Panc1 (cell line): ENCODE measurements at regions not wholly inside any gene's neighbourhood (a gene's known extent, or its start where the extent isn't known, plus 50 kb on each side); places are given as distances from the start of the nearest gene placed in this dataset.

ENCODE experiments used
- ATAC-seq: fragments of 200-7000 bp; cut with Tn5 transposase; 2 replicates; pipeline ENCODE4 v1.9.1; 2020; ENCODE audit warnings: mild to moderate bottlenecking, moderate library complexity
- BruUV-seq: library from RNA; stranded (reverse); fragments of 400-500 nt; replicated peaks from 2 replicates; lab custom pipeline; 2021; lab: Mats Ljungman, UMichigan
- CTCF ChIA-PET: fragments of 300-600 bp; sonication (Branson Sonifier 250); formaldehyde crosslinking; loops from one replicate; lab custom pipeline; 2022; ENCODE audit warnings: antibody characterized with exemption; lab: Charles Lee
- POLR2A ChIA-PET: fragments of 300-600 bp; sonication (Branson Sonifier 250); formaldehyde crosslinking; loops from one replicate; lab custom pipeline; 2022; ENCODE audit warnings: antibody characterized with exemption; lab: Charles Lee
- DNase-seq: peaks from one replicate; pipeline ENCODE4 v3.0.0-alpha.2; 2010; ENCODE audit warnings: low read depth, low spot score
- H3K27ac ChIP-seq: 2 replicates; pipeline ENCODE4 v1.5.1; 2011; ENCODE audit warnings: mild to moderate bottlenecking, low read length, inconsistent platforms
- H3K27me3 ChIP-seq: fragments of 200-500 bp; sonication (Bioruptor generic); 2 replicates; pipeline ENCODE4 v1.6.0; 2014; ENCODE audit warnings: low read length, inconsistent platforms; ENCODE audit not compliant: control insufficient read depth, insufficient read depth
- H3K36me3 ChIP-seq: fragments of 200-500 bp; sonication (Bioruptor generic); 2 replicates; pipeline ENCODE4 v1.5.1; 2014; ENCODE audit warnings: inconsistent platforms, mild to moderate bottlenecking, low read length, moderate library complexity; ENCODE audit not compliant: control insufficient read depth, insufficient read depth
- H3K4me1 ChIP-seq: 2 replicates; pipeline ENCODE4 v1.5.1; 2011; ENCODE audit warnings: inconsistent platforms, mild to moderate bottlenecking, low read length, moderate library complexity; ENCODE audit not compliant: control insufficient read depth, insufficient read depth
- H3K4me3 ChIP-seq, 2 experiments: 2 replicates each; pipeline ENCODE4 v1.5.1; 2011 to 2012; ENCODE audit warnings: low read depth in 2 of 2, low read length in 2 of 2, mild to moderate bottlenecking in 2 of 2, inconsistent platforms in 1 of 2, moderate library complexity in 1 of 2
- H3K9me3 ChIP-seq: fragments of 200-500 bp; sonication (Bioruptor generic); 2 replicates; pipeline ENCODE4 v1.5.1; 2014; ENCODE audit warnings: low read depth, mild to moderate bottlenecking, inconsistent platforms, low read length, moderate library complexity; ENCODE audit not compliant: control insufficient read depth, insufficient read depth
- POLR2AphosphoS5 ChIP-seq: IDR thresholded peaks from 2 replicates; pipeline ENCODE4 v1.6.1; 2012; ENCODE audit warnings: mild to moderate bottlenecking, low read depth, low read length, moderate library complexity
- SIN3A ChIP-seq: IDR thresholded peaks from 2 replicates; pipeline ENCODE4 v1.6.1; 2012; ENCODE audit warnings: low read depth, mild to moderate bottlenecking, low read length, moderate library complexity, borderline replicate concordance; ENCODE audit not compliant: insufficient read depth
- TCF7L2 ChIP-seq: IDR thresholded peaks from 2 replicates; pipeline ENCODE4 v1.6.1; 2011; ENCODE audit warnings: mild to moderate bottlenecking, low read depth, low read length, inconsistent platforms
- in situ Hi-C: cut with HindIII; loops from 2 replicates; pipeline ENCODE4 v1.10.0; 2016; ENCODE audit warnings: low sequenced_read_pairs, low pct_unique_long_range_greater_than_20kb
- intact Hi-C: fragments of 100-400 bp; cut with micrococcal nuclease; formaldehyde crosslinking; loops from one replicate; pipeline ENCODE4 v1.10.0; 2022; ENCODE audit not compliant: unreplicated experiment
- TF ChIP-seq, protein P1 (sequence below): fragments of 450-650 bp; IDR thresholded peaks from 2 replicates; pipeline ENCODE4 v1.5.1; 2017; ENCODE audit warnings: mild to moderate bottlenecking
- TF ChIP-seq, protein P2 (sequence below), 2 experiments: IDR thresholded peaks; 2 replicates each; pipeline ENCODE4 v1.6.1; 2011 to 2012; ENCODE audit warnings: low read depth in 2 of 2, control low read depth in 1 of 2, low read length in 1 of 2, mild to moderate bottlenecking in 1 of 2, moderate library complexity in 1 of 2; ENCODE audit not compliant: insufficient read depth in 1 of 2

DNA sequence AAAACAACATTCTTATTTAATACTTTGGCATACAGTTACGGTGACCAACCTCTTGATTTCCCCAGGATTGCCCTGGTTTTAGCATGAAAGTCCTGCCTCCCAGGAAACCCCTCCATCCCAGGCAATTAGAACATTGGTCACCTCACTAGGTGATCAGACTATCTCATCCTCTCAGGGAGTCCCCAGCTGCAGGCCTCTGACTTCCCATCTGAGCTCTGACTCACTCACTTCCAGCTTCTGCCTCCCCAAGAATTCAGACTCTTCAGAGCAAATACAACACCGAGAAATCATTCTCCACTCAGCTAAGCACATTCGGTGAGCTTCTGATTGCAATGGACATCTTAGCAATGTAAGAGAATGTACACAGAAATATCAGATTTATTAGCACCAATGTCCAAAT is 92.4 kb upstream of the HES1 start:
- Histone ChIP-seq H3K4me3 (no peak overlapping the region), H3K4me1 (no peaks in the 10 kb centered on the region), H3K27ac (no peak overlapping the region), H3K9me3 (no peaks in the 10 kb centered on the region; the same call in 1 of the 2 replicates), H3K36me3 (no peaks in the 10 kb centered on the region), H3K27me3 (no peaks in the 10 kb centered on the region)
- DNase-seq: no peak
- in situ Hi-C loops: no loop called here
- ChIA-PET CTCF (interaction anchor here (0.9 kb wide), 1 partner anchor 273 kb away, joined by 3 read pairs; no protein-coding TSS in a partner anchor), POLR2A (no interaction called here)
- intact Hi-C loops: no loop called here
- no peak for ATAC-seq
- no TSS peak for BruUV-seq
- TF ChIP-seq, protein P1, sequence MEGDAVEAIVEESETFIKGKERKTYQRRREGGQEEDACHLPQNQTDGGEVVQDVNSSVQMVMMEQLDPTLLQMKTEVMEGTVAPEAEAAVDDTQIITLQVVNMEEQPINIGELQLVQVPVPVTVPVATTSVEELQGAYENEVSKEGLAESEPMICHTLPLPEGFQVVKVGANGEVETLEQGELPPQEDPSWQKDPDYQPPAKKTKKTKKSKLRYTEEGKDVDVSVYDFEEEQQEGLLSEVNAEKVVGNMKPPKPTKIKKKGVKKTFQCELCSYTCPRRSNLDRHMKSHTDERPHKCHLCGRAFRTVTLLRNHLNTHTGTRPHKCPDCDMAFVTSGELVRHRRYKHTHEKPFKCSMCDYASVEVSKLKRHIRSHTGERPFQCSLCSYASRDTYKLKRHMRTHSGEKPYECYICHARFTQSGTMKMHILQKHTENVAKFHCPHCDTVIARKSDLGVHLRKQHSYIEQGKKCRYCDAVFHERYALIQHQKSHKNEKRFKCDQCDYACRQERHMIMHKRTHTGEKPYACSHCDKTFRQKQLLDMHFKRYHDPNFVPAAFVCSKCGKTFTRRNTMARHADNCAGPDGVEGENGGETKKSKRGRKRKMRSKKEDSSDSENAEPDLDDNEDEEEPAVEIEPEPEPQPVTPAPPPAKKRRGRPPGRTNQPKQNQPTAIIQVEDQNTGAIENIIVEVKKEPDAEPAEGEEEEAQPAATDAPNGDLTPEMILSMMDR: no peak
- TF ChIP-seq SIN3A: no peak
- no peak for TF ChIP-seq TCF7L2
- no peak for TF ChIP-seq POLR2AphosphoS5
- TF ChIP-seq, protein P2, sequence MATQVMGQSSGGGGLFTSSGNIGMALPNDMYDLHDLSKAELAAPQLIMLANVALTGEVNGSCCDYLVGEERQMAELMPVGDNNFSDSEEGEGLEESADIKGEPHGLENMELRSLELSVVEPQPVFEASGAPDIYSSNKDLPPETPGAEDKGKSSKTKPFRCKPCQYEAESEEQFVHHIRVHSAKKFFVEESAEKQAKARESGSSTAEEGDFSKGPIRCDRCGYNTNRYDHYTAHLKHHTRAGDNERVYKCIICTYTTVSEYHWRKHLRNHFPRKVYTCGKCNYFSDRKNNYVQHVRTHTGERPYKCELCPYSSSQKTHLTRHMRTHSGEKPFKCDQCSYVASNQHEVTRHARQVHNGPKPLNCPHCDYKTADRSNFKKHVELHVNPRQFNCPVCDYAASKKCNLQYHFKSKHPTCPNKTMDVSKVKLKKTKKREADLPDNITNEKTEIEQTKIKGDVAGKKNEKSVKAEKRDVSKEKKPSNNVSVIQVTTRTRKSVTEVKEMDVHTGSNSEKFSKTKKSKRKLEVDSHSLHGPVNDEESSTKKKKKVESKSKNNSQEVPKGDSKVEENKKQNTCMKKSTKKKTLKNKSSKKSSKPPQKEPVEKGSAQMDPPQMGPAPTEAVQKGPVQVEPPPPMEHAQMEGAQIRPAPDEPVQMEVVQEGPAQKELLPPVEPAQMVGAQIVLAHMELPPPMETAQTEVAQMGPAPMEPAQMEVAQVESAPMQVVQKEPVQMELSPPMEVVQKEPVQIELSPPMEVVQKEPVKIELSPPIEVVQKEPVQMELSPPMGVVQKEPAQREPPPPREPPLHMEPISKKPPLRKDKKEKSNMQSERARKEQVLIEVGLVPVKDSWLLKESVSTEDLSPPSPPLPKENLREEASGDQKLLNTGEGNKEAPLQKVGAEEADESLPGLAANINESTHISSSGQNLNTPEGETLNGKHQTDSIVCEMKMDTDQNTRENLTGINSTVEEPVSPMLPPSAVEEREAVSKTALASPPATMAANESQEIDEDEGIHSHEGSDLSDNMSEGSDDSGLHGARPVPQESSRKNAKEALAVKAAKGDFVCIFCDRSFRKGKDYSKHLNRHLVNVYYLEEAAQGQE (IDR thresholded peaks at IDR 0.05; ENCODE audit: insufficient read depth in 1 of 2, low read depth in 2 of 2, low read length in 1 of 2): no peak

DNA sequence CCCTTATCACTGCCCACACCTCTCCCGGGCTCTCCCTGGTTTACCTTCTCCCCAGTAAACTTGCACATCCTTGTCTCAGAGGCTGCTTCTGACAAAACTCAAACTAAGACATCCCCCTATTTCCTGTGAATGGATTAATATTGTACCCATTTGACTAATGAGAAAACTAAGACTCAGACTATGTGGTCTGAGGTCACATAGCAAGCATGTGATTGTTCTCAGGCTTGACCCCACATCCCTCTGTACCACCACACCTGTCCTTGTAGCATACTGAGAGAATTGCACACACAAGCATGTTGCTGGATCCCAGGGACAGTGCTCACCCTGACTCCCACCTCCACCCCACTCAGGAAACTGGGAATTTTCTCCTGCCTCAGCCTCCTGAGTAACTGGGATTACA is 90.7 kb upstream of the HES1 start:
- TF ChIP-seq, protein P1: no peak
- TF ChIP-seq SIN3A (no peak), POLR2AphosphoS5 (no peak), TCF7L2 (no peak)
- TF ChIP-seq, protein P2 (IDR thresholded peaks at IDR 0.05; ENCODE audit: insufficient read depth in 1 of 2, low read depth in 2 of 2, low read length in 1 of 2): no peak
- ChIA-PET CTCF (no interaction called here), POLR2A (no interaction called here)
- BruUV-seq: no TSS peak
- Histone ChIP-seq H3K27ac (no peak overlapping the region), H3K9me3 (peaks cover 1% of the 10 kb centered on the region; the same call in 1 of the 2 replicates), H3K36me3 (no peaks in the 10 kb centered on the region), H3K27me3 (no peaks in the 10 kb centered on the region), H3K4me3 (no peak overlapping the region), H3K4me1 (no peaks in the 10 kb centered on the region)
- ATAC-seq (no peak), DNase-seq (no peak)
- in situ Hi-C loops (no loop called here), intact Hi-C loops (no loop called here)
